ENCODE measurements at regions not wholly inside any gene's neighbourhood (a gene's known extent, or its start where the extent isn't known, plus 50 kb on each side); places are given as distances from the start of the nearest gene placed in this dataset.
A peak's percentile ranks its signal among the peaks of the same experiment; 100 is the strongest.
"Not testable (repeated sequence)": the region's sequence is repeated elsewhere in the genome, so short reads cannot be mapped to it uniquely, and the experiment has no call there.

DNA sequence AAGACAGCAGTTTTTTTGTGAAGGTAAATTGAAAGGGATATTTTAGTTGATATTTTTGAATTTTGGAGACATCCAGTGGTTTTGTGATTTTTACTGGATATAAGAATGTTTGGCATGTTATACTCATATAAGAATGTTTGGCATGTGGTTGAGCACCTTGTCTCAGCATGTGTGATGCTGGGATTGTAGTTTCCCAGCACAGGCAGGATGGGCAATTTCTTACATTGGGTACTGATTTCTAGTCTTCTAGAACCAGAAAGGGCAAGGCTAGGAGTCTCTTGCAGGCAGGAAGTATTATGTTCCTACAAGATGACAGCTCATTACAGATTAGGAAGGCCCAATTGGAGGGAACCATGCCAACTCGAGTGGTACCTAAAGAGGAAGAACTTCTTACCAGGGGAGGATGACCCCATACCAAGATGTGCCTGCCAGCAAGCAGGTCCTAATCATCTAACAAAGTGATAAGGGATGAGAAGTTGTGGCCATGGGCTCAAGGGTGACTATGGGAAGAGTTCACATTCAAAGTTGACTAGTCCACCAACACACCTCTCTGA is 377.8 kb downstream of the UTRN start:
- DNase-seq, result no peak

DNA sequence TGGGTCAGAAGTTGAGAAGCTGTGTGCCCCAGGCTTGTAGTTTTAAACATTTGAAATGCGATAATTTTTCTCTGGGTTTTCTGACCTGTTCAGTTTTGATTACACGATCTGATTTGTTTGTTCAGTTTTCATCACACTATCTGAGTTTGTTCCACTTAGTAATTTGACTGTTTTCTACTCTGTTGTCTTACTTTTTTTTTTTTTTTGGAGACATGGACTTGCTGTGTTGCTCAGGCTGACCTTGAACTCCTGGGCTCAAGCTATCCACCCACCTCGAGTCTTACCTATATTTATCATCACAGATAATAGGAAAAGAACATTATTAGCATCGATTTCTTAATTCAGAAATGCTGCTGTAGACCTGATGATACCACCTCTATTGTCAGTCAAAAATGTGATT is 379.1 kb downstream of the UTRN start:
- no peak for DNase-seq

DNA sequence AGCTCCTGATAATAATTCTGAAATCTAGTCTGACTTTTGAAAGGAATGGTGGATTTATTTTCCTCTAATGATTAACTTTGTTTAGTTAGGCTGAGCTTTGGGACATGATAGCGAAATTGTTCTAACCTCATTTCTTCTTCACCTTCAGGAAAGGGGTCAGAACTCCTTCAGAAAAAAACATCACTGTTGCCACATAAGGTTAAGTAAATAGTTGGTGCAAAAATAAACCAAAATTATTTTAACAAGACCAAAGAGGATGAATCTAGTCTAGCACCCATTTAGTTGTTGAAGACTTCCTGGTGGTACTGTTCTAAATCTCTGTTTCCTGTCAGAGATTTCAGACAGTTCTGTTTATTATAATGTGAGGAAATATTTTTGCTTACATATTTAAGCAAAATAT is 379.8 kb downstream of the UTRN start:
- DNase-seq, result no peak

DNA sequence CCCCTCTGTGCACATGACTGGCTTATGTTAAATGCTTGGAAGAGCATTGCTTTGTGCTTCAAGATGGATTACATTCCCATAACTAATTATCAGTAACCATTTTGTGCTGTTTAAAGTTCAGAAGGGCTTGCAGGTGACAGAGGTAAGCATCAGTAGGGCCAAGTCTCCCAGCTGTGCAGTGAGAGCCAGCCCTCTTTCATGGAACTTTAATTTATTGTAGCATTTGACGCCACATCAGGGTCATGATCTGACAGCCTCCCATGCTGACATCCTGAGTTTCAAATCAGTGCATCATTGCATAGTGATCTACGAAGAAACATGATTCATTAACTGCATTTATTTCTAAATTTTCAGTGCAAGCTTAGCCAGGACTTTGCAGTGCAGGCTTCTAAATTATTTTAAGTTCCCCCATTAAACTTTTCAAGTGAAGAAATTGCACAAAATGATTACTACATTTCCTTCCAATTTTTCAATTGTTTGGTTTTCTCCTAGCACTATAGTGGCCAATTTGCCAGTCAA is 380.9 kb downstream of the UTRN start:
- no peak for DNase-seq

DNA sequence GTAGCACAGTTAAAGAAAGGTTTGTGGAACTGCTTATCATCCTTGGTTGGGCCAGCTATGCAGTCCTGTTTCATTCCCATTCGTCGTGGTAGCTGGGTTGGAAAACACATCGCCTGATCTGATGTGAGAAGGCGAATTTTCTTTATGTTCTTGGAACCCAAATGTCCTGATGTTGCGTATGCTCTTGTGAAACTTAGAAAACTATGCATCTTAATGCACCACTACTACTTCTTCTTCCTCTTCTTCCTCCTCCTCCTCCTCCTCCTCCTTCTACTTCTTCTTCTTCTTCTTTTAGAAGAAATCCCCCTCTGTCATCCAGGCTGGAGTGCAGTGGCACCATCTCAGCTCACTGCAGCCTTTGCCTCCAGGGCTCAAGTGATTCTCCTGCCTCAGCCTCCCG is 381.6 kb downstream of the UTRN start:
- no peak for DNase-seq

DNA sequence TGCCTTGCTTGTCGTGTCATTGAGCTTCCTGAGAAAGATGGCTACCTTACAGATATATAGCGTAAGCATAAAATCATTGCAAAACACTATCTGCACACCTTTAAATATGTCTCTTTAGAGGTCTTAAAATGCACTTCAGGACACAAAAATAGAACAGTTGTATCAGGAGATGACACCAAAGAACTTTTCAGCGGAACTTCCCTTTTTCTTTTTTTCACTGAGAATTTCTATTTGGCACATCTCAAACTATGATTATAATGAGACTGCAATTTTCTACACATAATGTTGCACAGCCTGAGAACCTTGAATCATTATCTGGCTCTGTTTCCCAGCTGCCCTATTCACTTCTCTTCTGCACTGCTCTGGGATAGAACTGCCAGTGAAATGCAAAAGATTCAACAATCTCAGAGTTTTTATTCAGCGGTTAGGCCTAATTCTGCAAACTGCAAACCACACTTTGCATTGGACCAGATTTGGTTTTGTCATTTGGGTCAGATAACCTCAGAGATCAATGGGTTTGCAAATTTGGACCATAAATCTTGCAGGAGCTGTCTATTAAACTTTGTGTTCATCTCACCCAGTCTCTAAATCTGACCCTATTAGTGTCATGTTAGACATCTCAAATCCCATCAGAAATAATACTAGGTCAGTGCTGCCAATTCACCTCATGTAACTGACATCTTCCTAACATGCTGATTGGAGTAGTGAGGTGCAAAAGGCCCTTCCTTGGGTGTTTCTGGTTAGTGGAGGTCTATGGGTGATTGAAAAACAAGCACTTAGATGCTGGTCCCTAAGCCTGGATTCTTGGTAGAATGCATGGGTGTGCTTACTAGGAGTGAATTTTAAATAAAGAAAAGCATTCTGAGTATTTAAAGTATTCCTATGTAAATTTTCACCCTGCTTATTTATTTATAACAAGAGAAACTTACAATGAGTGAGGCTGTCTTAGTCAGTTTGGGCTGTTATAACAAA is 382.7 kb downstream of the UTRN start:
- no peak for DNase-seq

DNA sequence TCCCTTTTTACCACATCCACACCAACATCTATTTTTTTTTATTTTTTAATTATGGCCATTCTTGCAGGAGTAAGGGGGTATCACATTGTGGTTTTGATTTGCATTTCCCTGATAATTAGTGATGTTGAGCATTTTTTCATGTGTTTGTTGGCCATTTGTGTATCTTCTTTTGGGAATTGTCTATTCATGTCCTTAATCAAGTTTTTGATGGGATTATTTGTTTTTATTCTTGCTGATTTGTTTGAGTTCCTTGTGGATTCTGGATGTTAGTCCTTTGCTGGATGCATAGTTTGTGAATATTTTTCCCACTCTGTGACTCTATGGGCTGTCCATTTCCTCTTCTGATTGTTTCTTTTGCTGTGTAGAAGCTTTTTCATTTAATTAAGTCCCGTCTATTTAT is 385.1 kb downstream of the UTRN start:
- DNase-seq, result not testable (repeated sequence)

- no peak for DNase-seq
These were observed 388.7 kb downstream of the UTRN start for GRCh38 chr6:144673807-144674206.

GRCh38 chr6:144675231-144675861 is 390.2 kb downstream of the UTRN start:
- DNase-seq, result peak; percentile 38

GRCh38 chr6:144676310-144676709 is 391.2 kb downstream of the UTRN start:
- DNase-seq, result not testable (repeated sequence)

GRCh38 chr6:144677263-144677662 is 392.1 kb downstream of the UTRN start:
- not testable (repeated sequence) for DNase-seq

GRCh38 chr6:144678844-144679243 is 393.7 kb downstream of the UTRN start:
- no peak for DNase-seq

DNA sequence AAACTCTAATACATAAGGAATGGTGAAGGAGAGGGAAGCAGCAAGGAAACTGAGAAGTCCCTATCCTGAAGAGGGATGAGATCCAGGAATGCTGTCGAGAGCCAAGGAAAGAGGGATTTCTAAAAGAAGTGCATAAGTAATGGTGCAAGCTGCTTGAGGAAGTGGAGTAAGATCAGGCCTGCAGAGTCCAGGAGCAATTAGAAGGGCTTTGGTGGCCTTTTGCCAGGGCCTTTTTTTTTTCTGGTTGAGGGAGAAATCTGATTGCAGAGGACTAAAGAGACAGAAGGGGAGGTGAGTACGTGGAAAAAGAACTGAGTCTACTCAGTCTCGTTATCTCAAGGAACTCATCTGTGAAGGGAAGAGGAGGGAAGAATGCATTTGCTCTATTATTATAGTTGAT is 396.2 kb downstream of the UTRN start:
- DNase-seq, result no peak

DNA sequence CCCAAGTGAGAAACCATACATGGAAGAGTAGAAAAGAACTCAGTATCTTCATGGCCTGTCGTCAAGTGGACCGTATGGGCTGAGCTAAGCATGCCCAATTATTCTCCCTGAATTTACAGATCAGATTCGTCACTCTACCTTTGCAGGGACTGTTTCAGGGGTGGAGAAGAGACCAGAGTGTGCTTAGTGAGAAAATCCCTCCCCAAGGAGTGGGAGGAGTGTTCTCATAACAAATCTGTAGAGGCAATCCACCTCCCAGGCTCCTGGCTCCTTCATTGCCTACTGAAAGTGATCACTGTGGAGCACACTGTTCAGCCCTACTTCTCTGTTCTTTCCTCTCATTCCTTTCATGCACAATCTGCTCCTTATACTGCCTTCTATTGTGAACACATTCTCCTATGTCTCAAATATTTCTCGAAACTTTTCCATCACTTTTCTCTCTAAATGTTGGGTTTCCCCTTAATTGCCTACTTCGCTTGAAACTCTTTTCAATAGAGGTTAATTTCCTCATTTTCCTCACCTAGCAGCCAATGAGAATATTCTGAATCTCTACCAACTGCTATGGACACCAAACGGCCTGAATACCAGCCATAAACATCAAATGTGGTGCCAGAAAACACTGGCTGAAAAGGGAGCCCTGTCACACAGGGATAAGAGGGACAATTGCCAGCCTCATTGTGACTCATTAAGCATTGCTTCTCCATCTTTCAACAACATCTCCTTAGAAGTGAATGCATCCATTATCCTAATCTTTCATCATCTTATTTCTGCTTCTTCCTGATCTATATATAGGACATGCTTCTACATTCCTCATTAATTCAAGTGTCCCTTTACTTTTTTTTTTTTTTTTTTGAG is 398.3 kb downstream of the UTRN start:
- DNase-seq, result no peak

DNA sequence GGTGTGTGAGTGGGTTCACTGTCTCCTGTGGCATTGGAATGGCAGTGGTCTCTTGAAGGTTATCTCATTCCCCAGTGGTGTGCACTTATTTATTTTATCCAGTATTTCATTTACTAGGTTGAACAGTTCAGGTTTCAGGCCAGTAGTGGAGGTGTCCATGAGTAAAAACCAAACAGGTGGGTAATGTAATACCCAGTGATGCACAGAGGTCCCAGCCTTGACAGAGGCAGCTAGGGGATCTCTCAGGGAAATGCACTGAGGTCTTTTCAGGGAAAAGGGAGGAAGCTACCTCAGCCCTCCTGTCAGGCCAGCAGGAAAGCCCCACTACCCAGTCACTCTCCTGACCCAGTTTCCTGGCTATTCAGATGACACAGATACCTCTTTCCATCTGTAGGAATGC is 403.6 kb downstream of the UTRN start:
- DNase-seq, result no peak

GRCh38 chr6:144689503-144690040 is 404.4 kb downstream of the UTRN start:
- no peak for DNase-seq

DNA sequence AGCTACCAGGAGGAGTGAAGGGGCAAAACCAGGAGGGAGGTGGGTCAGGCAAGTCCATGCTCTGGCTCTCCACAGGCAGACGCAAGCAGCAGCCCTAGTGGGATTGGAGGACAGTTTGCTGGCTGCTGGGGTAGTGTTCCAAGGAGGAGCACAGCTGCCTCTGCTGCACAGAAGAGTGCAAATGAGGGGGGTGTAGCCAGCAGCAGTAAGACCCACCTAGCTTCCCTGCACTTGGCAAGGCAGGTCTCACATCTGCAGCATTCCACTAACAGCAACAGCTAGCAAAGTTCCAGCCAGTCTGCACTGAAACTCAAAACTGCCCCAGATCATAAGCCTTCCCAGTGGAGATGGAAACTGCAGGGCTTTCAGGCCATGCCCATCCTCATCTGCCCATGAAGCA is 405.0 kb downstream of the UTRN start:
- no peak for DNase-seq

DNA sequence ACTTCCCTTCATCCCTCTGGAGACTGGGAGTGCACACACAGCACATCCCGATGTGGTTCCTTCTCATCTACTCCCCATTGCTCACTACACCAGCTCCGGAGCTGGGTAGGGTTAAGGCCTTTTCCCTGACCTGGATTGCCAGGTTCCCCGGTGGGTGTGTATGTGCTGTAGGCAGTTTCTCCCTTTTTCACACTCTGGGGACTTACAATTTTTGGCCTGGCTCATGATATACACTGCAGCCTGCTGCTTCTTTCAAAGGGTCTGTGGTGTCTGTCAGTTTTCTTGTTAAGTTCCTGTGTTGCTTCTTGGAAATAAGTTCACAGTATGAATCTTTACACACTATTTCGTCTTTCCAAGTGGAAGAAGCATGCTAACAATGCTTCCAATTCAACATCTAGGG is 405.5 kb downstream of the UTRN start:
- DNase-seq, result no peak

DNA sequence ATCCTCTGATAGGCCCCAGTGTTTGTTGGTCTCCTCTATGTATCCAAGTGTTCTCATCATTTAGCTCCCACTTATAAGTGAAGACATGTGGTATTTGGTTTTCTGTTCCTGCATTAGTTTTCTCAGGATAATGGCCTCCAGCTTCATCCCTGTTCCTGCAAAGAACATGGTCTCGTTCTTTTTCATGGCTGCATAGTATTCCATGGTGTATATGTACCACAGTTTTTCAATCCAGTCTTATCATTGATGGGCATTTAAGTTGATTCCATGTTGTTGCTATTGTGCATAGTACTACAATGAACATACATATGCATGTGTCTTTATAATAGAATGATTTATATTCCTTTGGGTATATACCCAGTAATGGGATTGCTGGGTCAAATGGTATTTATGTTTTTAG is 406.9 kb downstream of the UTRN start:
- DNase-seq, result not testable (repeated sequence)

DNA sequence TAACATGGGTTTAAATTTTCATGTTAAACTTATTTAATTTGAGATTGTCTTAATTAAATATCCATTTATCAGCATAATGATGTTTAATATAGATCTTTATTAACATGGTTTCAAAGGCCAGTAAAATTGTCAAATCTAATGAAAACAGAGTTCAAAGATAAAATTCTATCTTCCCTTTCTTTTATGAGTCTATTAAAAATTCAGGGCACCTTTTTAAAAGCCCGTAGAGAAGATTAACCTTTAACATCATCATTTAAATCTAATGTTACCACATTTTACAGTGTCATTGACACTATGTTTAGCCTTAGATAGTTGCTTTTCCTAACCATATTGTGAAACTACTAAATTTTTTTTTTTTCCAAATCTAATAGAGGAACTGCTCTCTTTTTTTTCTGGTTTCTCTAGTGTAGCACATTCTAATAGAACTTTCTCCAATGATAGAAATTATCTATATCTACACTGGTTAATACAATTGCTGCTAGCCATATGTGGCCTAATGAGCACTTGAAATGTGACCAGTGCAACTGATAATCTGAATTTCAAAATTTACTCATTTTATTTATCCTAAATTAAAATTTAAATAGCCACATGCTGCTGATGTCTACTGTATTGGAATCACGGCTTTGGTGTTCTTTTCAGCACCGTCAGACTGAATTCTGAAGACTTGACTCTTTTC is 410.9 kb downstream of the UTRN start:
- no peak for DNase-seq

DNA sequence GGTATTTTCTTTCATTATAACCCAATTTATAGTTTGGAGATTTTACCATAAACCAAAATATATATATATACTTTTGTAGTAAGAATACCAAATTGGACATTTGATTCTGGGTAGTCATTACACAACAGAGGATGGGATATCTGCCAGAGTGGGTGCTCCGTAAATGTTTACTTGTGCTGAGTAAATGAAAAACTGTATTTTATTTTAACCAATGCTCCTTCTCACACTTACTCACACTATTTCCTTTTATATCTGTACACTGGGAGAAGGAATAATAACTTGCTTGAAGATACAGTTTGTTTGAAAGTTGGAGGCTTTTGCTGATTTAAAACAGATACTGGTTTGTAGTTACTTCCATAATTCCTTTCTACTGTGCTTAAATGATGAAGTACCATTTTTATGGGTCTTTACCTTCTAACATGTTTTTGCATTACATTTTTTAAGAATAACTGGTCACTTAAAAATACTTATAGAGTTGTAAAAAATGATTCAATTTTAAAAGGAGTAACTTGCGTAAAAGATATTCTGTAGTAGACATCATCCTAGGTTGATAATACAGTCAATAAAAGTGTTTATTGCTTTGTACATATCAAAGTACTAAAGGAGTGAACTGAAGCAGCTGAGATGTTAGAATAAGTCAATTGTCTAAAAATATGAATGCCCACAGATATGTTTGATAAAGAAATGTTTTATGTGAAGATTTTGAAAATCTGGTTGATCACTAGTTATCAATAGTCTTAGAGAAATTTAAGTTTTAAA is 411.7 kb downstream of the UTRN start:
- DNase-seq, result no peak

All from NCI-H2029 treated with DMSO at 0.1 percent for 48 hours (cell line).